IMR-90 (cell line): ENCODE measurements at regions not wholly inside any gene's neighbourhood (a gene's known extent, or its start where the extent isn't known, plus 50 kb on each side); places are given as distances from the start of the nearest gene placed in this dataset.

ENCODE experiments used
- ATAC-seq: fragments of 200-7000 bp; cut with Tn5 transposase; 2 replicates; pipeline ENCODE4 v1.9.1; 2020; ENCODE audit warnings: low read depth, mild to moderate bottlenecking, moderate library complexity
- BruUV-seq: library from RNA; stranded (reverse); fragments of 400-500 nt; replicated peaks from 2 replicates; lab custom pipeline; 2021; lab: Mats Ljungman, UMichigan
- CTCF ChIA-PET: fragments of 300-600 bp; formaldehyde crosslinking; extraction: SDS; loops from one replicate; lab custom pipeline; 2021; ENCODE audit warnings: antibody characterized with exemption; lab: Yijun Ruan, JAX
- POLR2A ChIA-PET: fragments of 300-600 bp; sonication (Branson Sonifier 250); formaldehyde crosslinking; loops from one replicate; lab custom pipeline; 2022; ENCODE audit warnings: antibody characterized with exemption; ENCODE audit not compliant: unreplicated experiment; lab: Charles Lee
- DNase-seq: peaks from one replicate; pipeline ENCODE4 v3.0.0; 2013
- H2AFZ ChIP-seq: replicated peaks from 2 replicates; pipeline ENCODE3; 2013; ENCODE audit warnings: low read length, mild to moderate bottlenecking; ENCODE audit not compliant: poor library complexity
- H2AK5ac ChIP-seq: 2 replicates; pipeline ENCODE4 v1.6.1; 2013; ENCODE audit warnings: low read depth, low read length, inconsistent platforms
- H2AK9ac ChIP-seq: replicated peaks from 2 replicates; pipeline ENCODE3; 2013; ENCODE audit warnings: mild to moderate bottlenecking, low read depth, low read length, moderate library complexity; ENCODE audit not compliant: poor library complexity
- H2BK120ac ChIP-seq: 2 replicates; pipeline ENCODE4 v1.6.1; 2013; ENCODE audit warnings: low read depth, low read length, inconsistent platforms
- H2BK15ac ChIP-seq: 3 replicates; pipeline ENCODE4 v1.6.1; 2013; ENCODE audit warnings: low read depth, low read length, inconsistent platforms
- H2BK20ac ChIP-seq: 2 replicates; pipeline ENCODE4 v1.6.1; 2013; ENCODE audit warnings: low read depth, mild to moderate bottlenecking, inconsistent platforms, low read length, moderate library complexity
- H2BK5ac ChIP-seq: 2 replicates; pipeline ENCODE4 v1.6.1; 2013; ENCODE audit warnings: mild to moderate bottlenecking, low read depth, low read length, inconsistent platforms; ENCODE audit not compliant: poor library complexity, severe bottlenecking
- H3K14ac ChIP-seq: replicated peaks from 2 replicates; pipeline ENCODE4 v1.6.1; 2013; ENCODE audit warnings: low read depth, low read length, inconsistent platforms
- H3K18ac ChIP-seq: 2 replicates; pipeline ENCODE4 v1.6.1; 2013; ENCODE audit warnings: low read depth, low read length, control low read depth
- H3K23ac ChIP-seq: 2 replicates; pipeline ENCODE4 v1.6.1; 2013; ENCODE audit warnings: low read depth, low read length, inconsistent platforms
- H3K27ac ChIP-seq: 2 replicates; pipeline ENCODE4 v1.5.1; 2013; ENCODE audit warnings: mild to moderate bottlenecking, control low read depth, low read length; ENCODE audit not compliant: insufficient read depth
- H3K27me3 ChIP-seq: 2 replicates; pipeline ENCODE4 v1.6.1; 2013; ENCODE audit warnings: low read length; ENCODE audit not compliant: control insufficient read depth, insufficient read depth
- H3K36me3 ChIP-seq: 2 replicates; pipeline ENCODE4 v1.6.1; 2013; ENCODE audit warnings: low read length, mixed read lengths; ENCODE audit not compliant: control insufficient read depth, insufficient read depth
- H3K4ac ChIP-seq: 2 replicates; pipeline ENCODE4 v1.6.1; 2013; ENCODE audit warnings: low read depth, low read length, inconsistent platforms
- H3K4me1 ChIP-seq: 2 replicates; pipeline ENCODE4 v1.6.1; 2013; ENCODE audit warnings: low read length, mixed read lengths; ENCODE audit not compliant: control insufficient read depth, insufficient read depth
- H3K4me2 ChIP-seq: 2 replicates; pipeline ENCODE4 v1.6.1; 2013; ENCODE audit warnings: low read depth, mild to moderate bottlenecking, control low read depth, low read length, moderate library complexity
- H3K4me3 ChIP-seq: 2 replicates; pipeline ENCODE4 v1.5.1; 2013; ENCODE audit warnings: low read depth, mild to moderate bottlenecking, control low read depth, low read length, moderate library complexity; ENCODE audit not compliant: insufficient read depth
- H3K56ac ChIP-seq: 2 replicates; pipeline ENCODE4 v1.6.1; 2013; ENCODE audit warnings: low read length, inconsistent platforms; ENCODE audit not compliant: insufficient read depth; ENCODE audit errors: extremely low read depth
- H3K79me1 ChIP-seq, 2 experiments: 2 replicates each; pipeline ENCODE4 v1.6.1; 2013; ENCODE audit warnings: low read length in 2 of 2, inconsistent platforms in 1 of 2, low read depth in 1 of 2
- H3K9ac ChIP-seq: 2 replicates; pipeline ENCODE4 v1.6.1; 2013; ENCODE audit warnings: low read depth, low read length, control low read depth
- H3K9me1 ChIP-seq: 2 replicates; pipeline ENCODE4 v1.6.1; 2013; ENCODE audit warnings: low read length, inconsistent platforms; ENCODE audit not compliant: insufficient read depth
- H3K9me3 ChIP-seq: 2 replicates; pipeline ENCODE4 v1.6.1; 2013; ENCODE audit warnings: low read length; ENCODE audit not compliant: control insufficient read depth, insufficient read depth
- H4K20me1 ChIP-seq: 2 replicates; pipeline ENCODE4 v1.6.1; 2013; ENCODE audit warnings: low read length, inconsistent platforms; ENCODE audit not compliant: insufficient read depth
- H4K5ac ChIP-seq: 2 replicates; pipeline ENCODE4 v1.6.1; 2013; ENCODE audit warnings: mild to moderate bottlenecking, low read depth, low read length, control low read depth
- H4K8ac ChIP-seq, 2 experiments: 2 replicates each; pipeline ENCODE4 v1.6.1; 2013; ENCODE audit warnings: low read depth in 2 of 2, low read length in 2 of 2, control low read depth in 1 of 2, inconsistent platforms in 1 of 2
- H4K91ac ChIP-seq: 2 replicates; pipeline ENCODE4 v1.6.1; 2013; ENCODE audit warnings: low read depth, low read length, inconsistent platforms; ENCODE audit not compliant: insufficient read depth
- BHLHE40 ChIP-seq: fragments of 150-350 bp; IDR thresholded peaks from 2 replicates; pipeline ENCODE4 v1.6.1; 2016; ENCODE audit warnings: mild to moderate bottlenecking, low read depth, low read length
- MAFK ChIP-seq: IDR thresholded peaks from 2 replicates; pipeline ENCODE4 v1.6.1; 2012; ENCODE audit warnings: low read depth, low read length, improper control_type of control experiment
- MXI1 ChIP-seq: IDR thresholded peaks from 2 replicates; pipeline ENCODE4 v1.6.1; 2012; ENCODE audit warnings: low read depth, mild to moderate bottlenecking, low read length, moderate library complexity, borderline replicate concordance
- NFE2L2 ChIP-seq: fragments of 150-350 bp; IDR thresholded peaks from 2 replicates; pipeline ENCODE4 v1.6.1; 2016; ENCODE audit warnings: low read depth, mild to moderate bottlenecking, low read length
- WGBS, 2 experiments: methylation state at CpG; one replicate each; pipeline versions ENCODE4 v1.1.5 to v1.1.7; 2013; ENCODE audit warnings: missing lambda C conversion rate in 2 of 2; ENCODE audit not compliant: insufficient read length in 1 of 2; ENCODE audit errors: extremely low coverage in 2 of 2; 5-methylcytosine and 5-hydroxymethylcytosine counted together
- dilution Hi-C: fragments of 300-500 bp; cut with HindIII; formaldehyde crosslinking; loops from one replicate; pipeline ENCODE4 v1.14.3; 2018; ENCODE audit warnings: low sequenced_read_pairs; ENCODE audit not compliant: unreplicated experiment
- in situ Hi-C: fragments of 300-500 bp; cut with MboI; formaldehyde crosslinking; loops from 3 replicates; pipeline ENCODE4 v1.14.3; 2019; ENCODE audit warnings: low sequenced_read_pairs, inconsistent platforms, mixed read lengths
- intact Hi-C: fragments of 100-400 bp; cut with micrococcal nuclease; formaldehyde crosslinking; loops from 2 replicates; pipeline ENCODE4 v1.10.0; 2022
- TF ChIP-seq, protein P1 (sequence below): fragments of 150-350 bp; IDR thresholded peaks from 2 replicates; pipeline ENCODE4 v1.6.1; 2017; ENCODE audit warnings: mild to moderate bottlenecking, antibody characterized with exemption, low read length, low read depth

- ChIA-PET POLR2A (no interaction called here), CTCF (no interaction called here)
- H2BK20ac ChIP-seq = no peak overlapping the region
- H3K36me3 ChIP-seq = no peaks in the 10 kb centered on the region
- intact Hi-C loops (no loop called here), in situ Hi-C loops (no loop called here), dilution Hi-C loops (no loop called here)
- H3K14ac ChIP-seq = no peak overlapping the region
- H2AK5ac ChIP-seq = no peak overlapping the region
- H4K8ac ChIP-seq = no peak overlapping the region
- no peak overlapping the region for H4K5ac ChIP-seq
- H3K27me3 ChIP-seq = no peaks in the 10 kb centered on the region
- no peak overlapping the region for H2BK120ac ChIP-seq
- no peak overlapping the region for H3K4ac ChIP-seq
- H3K9ac ChIP-seq = no peak overlapping the region
- BruUV-seq = no TSS peak
- TF ChIP-seq MXI1 (no peak), BHLHE40 (no peak), MAFK (no peak), NFE2L2 (no peak)
- TF ChIP-seq, protein P1, sequence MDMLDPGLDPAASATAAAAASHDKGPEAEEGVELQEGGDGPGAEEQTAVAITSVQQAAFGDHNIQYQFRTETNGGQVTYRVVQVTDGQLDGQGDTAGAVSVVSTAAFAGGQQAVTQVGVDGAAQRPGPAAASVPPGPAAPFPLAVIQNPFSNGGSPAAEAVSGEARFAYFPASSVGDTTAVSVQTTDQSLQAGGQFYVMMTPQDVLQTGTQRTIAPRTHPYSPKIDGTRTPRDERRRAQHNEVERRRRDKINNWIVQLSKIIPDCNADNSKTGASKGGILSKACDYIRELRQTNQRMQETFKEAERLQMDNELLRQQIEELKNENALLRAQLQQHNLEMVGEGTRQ = no peak
- no peak overlapping the region for H3K4me3 ChIP-seq
- H2BK5ac ChIP-seq = no peak overlapping the region
- no peak overlapping the region; the same call in 1 of the 2 replicates for H3K4me2 ChIP-seq
- no peak overlapping the region for H4K91ac ChIP-seq
- no peaks in the 10 kb centered on the region for H3K9me1 ChIP-seq
- H3K27ac ChIP-seq = no peak overlapping the region
- H3K4me1 ChIP-seq = no peaks in the 10 kb centered on the region
- ATAC-seq (no peak), DNase-seq (no peak)
- H3K79me1 ChIP-seq = no peaks in the 10 kb centered on the region
- H3K9me3 ChIP-seq = no peaks in the 10 kb centered on the region
- no peak overlapping the region for H2AFZ ChIP-seq
- no peaks in the 10 kb centered on the region for H4K20me1 ChIP-seq
- H3K56ac ChIP-seq = no peak overlapping the region
- no peak overlapping the region for H3K23ac ChIP-seq
- no peak overlapping the region for H2AK9ac ChIP-seq
- no CpG with 5 or more reads among the region's 5 CpGs for WGBS, 2 experiments
- H3K18ac ChIP-seq = no peak overlapping the region; the same call in 1 of the 2 replicates
- H2BK15ac ChIP-seq = no peak overlapping the region
Measured at GRCh38 chr9:7560669-7561305, 238.8 kb downstream of the DMAC1 start.
